Breast epithelium (tissue), 3 donors: ENCODE measurements at regions not wholly inside any gene's neighbourhood (a gene's known extent, or its start where the extent isn't known, plus 50 kb on each side); places are given as distances from the start of the nearest gene placed in this dataset.

ENCODE experiments used
- POLR2A ChIP-seq: fragments of 450-650 bp; IDR thresholded peaks from one replicate; pipeline ENCODE4 v1.6.1; 2016; ENCODE audit warnings: antibody characterized with exemption, mild to moderate bottlenecking, moderate library complexity
- POLR2AphosphoS5 ChIP-seq, 3 donors: sonication (generic); formaldehyde crosslinking; IDR thresholded peaks; one replicate each; pipeline ENCODE4 v1.6.1; 2017; ENCODE audit warnings: antibody characterized with exemption in 3 of 3
- TF ChIP-seq, protein P1 (sequence below), 3 donors: fragments of 450-650 bp; IDR thresholded peaks; one replicate each; pipeline ENCODE4 v1.5.1; 2016 to 2017; ENCODE audit warnings: antibody characterized with exemption in 3 of 3, mild to moderate bottlenecking in 3 of 3, moderate library complexity in 3 of 3

DNA sequence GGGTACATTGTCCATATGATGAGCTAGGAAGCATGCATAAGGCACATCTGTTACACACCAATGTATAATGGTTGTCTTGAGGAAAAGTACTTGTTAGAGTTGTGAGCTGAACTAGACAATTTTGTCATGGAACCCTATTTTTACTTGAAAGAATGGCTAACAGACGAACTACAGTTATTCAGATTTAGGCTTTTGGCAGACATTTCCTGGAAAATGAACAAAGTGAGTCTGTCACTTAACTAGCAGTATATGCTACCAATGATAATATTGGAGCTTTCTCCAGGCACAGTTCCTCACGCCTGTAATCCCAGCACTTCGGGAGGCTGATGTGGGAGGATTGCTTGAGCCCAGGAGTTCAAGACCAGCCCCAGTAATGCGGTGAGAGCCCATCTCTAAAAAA is 61.9 kb upstream of the SLC25A43 start:
- TF ChIP-seq, protein P1, sequence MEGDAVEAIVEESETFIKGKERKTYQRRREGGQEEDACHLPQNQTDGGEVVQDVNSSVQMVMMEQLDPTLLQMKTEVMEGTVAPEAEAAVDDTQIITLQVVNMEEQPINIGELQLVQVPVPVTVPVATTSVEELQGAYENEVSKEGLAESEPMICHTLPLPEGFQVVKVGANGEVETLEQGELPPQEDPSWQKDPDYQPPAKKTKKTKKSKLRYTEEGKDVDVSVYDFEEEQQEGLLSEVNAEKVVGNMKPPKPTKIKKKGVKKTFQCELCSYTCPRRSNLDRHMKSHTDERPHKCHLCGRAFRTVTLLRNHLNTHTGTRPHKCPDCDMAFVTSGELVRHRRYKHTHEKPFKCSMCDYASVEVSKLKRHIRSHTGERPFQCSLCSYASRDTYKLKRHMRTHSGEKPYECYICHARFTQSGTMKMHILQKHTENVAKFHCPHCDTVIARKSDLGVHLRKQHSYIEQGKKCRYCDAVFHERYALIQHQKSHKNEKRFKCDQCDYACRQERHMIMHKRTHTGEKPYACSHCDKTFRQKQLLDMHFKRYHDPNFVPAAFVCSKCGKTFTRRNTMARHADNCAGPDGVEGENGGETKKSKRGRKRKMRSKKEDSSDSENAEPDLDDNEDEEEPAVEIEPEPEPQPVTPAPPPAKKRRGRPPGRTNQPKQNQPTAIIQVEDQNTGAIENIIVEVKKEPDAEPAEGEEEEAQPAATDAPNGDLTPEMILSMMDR (IDR thresholded peaks at IDR 0.05) = no peak
- TF ChIP-seq POLR2A (no peak), POLR2AphosphoS5 (IDR thresholded peaks at IDR 0.05) (no peak)
